ENCODE measurements at regions not wholly inside any gene's neighbourhood (a gene's known extent, or its start where the extent isn't known, plus 50 kb on each side); places are given as distances from the start of the nearest gene placed in this dataset.

GRCh38 chr3:182683858-182684257 lies 109.4 kb upstream of the ATP11B start:
- Histone ChIP-seq H3K36me3 (no peaks in the 10 kb centered on the region), H3K4me3 (no peak overlapping the region), H3K9me3 (no peaks in the 10 kb centered on the region), H3K27ac (no peak overlapping the region), H3K27me3 (replicated peaks; ENCODE audit: insufficient read depth) (no peaks in the 10 kb centered on the region), H3K4me1 (ENCODE audit: control insufficient read depth in 1 of 2, low read depth in 2 of 2) (peaks cover 0 to 9% of the 10 kb centered on the region in 2 donors)
- no peak for ATAC-seq (ENCODE audit: insufficient number of reproducible peaks, low FRiP score, low read depth)
- no peak for DNase-seq (ENCODE audit: low spot score)
- TF ChIP-seq CTCF (IDR thresholded peaks at IDR 0.05) = no peak

GRCh38 chr3:182686033-182686886 lies 107.0 kb upstream of the ATP11B start:
- no peaks in the 10 kb centered on the region for H3K9me3 ChIP-seq
- no peaks in the 10 kb centered on the region for H3K36me3 ChIP-seq
- no peak overlapping the region for H3K4me3 ChIP-seq
- no peak overlapping the region for H3K27ac ChIP-seq
- ATAC-seq (ENCODE audit: insufficient number of reproducible peaks, low FRiP score, low read depth) = no peak
- peaks cover 0 to 9% of the 10 kb centered on the region in 2 donors for H3K4me1 ChIP-seq (ENCODE audit: control insufficient read depth in 1 of 2, low read depth in 2 of 2)
- TF ChIP-seq CTCF (IDR thresholded peaks at IDR 0.05) = no peak
- DNase-seq (ENCODE audit: low spot score) = no peak
- H3K27me3 ChIP-seq (replicated peaks; ENCODE audit: insufficient read depth) = no peaks in the 10 kb centered on the region

GRCh38 chr3:182690172-182690571 lies 103.1 kb upstream of the ATP11B start:
- no peaks in the 10 kb centered on the region for H3K9me3 ChIP-seq
- TF ChIP-seq CTCF (IDR thresholded peaks at IDR 0.05) = no peak
- no peak for ATAC-seq (ENCODE audit: insufficient number of reproducible peaks, low FRiP score, low read depth)

GRCh38 chr3:182692021-182692420 lies 101.3 kb upstream of the ATP11B start:
- TF ChIP-seq CTCF (IDR thresholded peaks at IDR 0.05) = no peak
- Histone ChIP-seq H3K4me3 (no peak overlapping the region), H3K4me1 (ENCODE audit: control insufficient read depth in 1 of 2, low read depth in 2 of 2) (no peaks in the 10 kb centered on the region), H3K27ac (no peak overlapping the region), H3K27me3 (replicated peaks; ENCODE audit: insufficient read depth) (no peaks in the 10 kb centered on the region), H3K36me3 (no peaks in the 10 kb centered on the region), H3K9me3 (no peaks in the 10 kb centered on the region)
- ATAC-seq (ENCODE audit: insufficient number of reproducible peaks, low FRiP score, low read depth) = no peak
- no peak for DNase-seq (ENCODE audit: low spot score)

More at GRCh38 chr3:182690172-182690571, 103.1 kb upstream of the ATP11B start:
- Histone ChIP-seq H3K36me3 (no peaks in the 10 kb centered on the region), H3K4me3 (no peak overlapping the region), H3K27ac (no peak overlapping the region), H3K4me1 (ENCODE audit: control insufficient read depth in 1 of 2, low read depth in 2 of 2) (no peaks in the 10 kb centered on the region), H3K27me3 (replicated peaks; ENCODE audit: insufficient read depth) (no peaks in the 10 kb centered on the region)
- no peak for DNase-seq (ENCODE audit: low spot score)

- no peak for ATAC-seq (ENCODE audit: insufficient number of reproducible peaks, low FRiP score, low read depth)
- Histone ChIP-seq H3K4me3 (no peak overlapping the region), H3K27me3 (replicated peaks; ENCODE audit: insufficient read depth) (no peaks in the 10 kb centered on the region), H3K27ac (no peak overlapping the region), H3K9me3 (no peaks in the 10 kb centered on the region), H3K4me1 (ENCODE audit: control insufficient read depth in 1 of 2, low read depth in 2 of 2) (no peaks in the 10 kb centered on the region), H3K36me3 (no peaks in the 10 kb centered on the region)
- no peak for TF ChIP-seq CTCF (IDR thresholded peaks at IDR 0.05)
- no peak for DNase-seq (ENCODE audit: low spot score)
Observed at GRCh38 chr3:182692695-182693094, 100.6 kb upstream of the ATP11B start.
